ENCODE measurements at regions not wholly inside any gene's neighbourhood (a gene's known extent, or its start where the extent isn't known, plus 50 kb on each side); places are given as distances from the start of the nearest gene placed in this dataset.
A peak's percentile ranks its signal among the peaks of the same experiment; 100 is the strongest.

GRCh38 chr3:24573576-24573975, 78.9 kb upstream of the THRB start (continued):
- TF ChIP-seq ZNF462 (CRISPR knock-in tag; IDR thresholded peaks at IDR 0.05) (no peak), ZNF331 (CRISPR knock-in tag; IDR thresholded peaks at IDR 0.05; ENCODE audit: low read depth) (no peak)

GRCh38 chr3:24578324-24578723, 83.7 kb upstream of the THRB start:
- no peak overlapping the region for H3K27ac Mint-ChIP-seq
- no peak overlapping the region for H3K4me2 ChIP-seq
- ATAC-seq = no peak

GRCh38 chr3:24578951-24579421, 84.3 kb upstream of the THRB start:
- H2AFZ ChIP-seq = peak overlapping the region; percentile 99

More at GRCh38 chr3:24578324-24578723, 83.7 kb upstream of the THRB start:
- Mint-ChIP-seq H3K27me3 (ENCODE audit: insufficient read depth, low read depth, poor library complexity) (no peaks in the 10 kb centered on the region), H3K36me3 (ENCODE audit: low read depth) (no peaks in the 10 kb centered on the region), H3K4me1 (peaks cover 14% of the 10 kb centered on the region), H3K4me3 (no peak overlapping the region), H3K9me3 (0 out of 3 replicates have a peak, but pooled peaks cover 3% of the 10 kb centered on the region)
- H3K4me1 ChIP-seq (ENCODE audit: insufficient read depth) = peaks cover 6% of the 10 kb centered on the region; the same call in 1 of the 2 replicates
- TF ChIP-seq NANOG (IDR thresholded peaks at IDR 0.05; ENCODE audit: borderline replicate concordance) = no peak
- TF ChIP-seq ZNF114 (CRISPR knock-in tag; IDR thresholded peaks at IDR 0.05) = no peak
- H3K9me2 ChIP-seq (ENCODE audit: insufficient read depth) = no peaks in the 10 kb centered on the region
- no peak overlapping the region for H2AFZ ChIP-seq
- no peaks in the 10 kb centered on the region for H3K36me3 ChIP-seq (ENCODE audit: insufficient read depth)
- no peaks in the 10 kb centered on the region for H3F3A ChIP-seq (replicated peaks; ENCODE audit: low read depth)
- H3K79me2 ChIP-seq (replicated peaks; ENCODE audit: insufficient read depth) = no peaks in the 10 kb centered on the region
- no peaks in the 10 kb centered on the region for H4K20me1 ChIP-seq (replicated peaks; ENCODE audit: insufficient read depth)
- H3K4me3 ChIP-seq = no peak overlapping the region
- H3K27me3 ChIP-seq (ENCODE audit: insufficient read depth) = no peaks in the 10 kb centered on the region
- no peak overlapping the region for H3K27ac ChIP-seq (ENCODE audit: low read depth)
- no peak for DNase-seq (ENCODE audit: low spot score)

More at GRCh38 chr3:24578951-24579421, 84.3 kb upstream of the THRB start:
- H3K36me3 Mint-ChIP-seq (ENCODE audit: low read depth) = no peaks in the 10 kb centered on the region
- H3K27me3 Mint-ChIP-seq (ENCODE audit: insufficient read depth, low read depth, poor library complexity) = no peaks in the 10 kb centered on the region
- Histone ChIP-seq H3K9me2 (ENCODE audit: insufficient read depth) (no peaks in the 10 kb centered on the region), H3K27ac (ENCODE audit: low read depth) (no peak overlapping the region), H3K36me3 (ENCODE audit: insufficient read depth) (no peaks in the 10 kb centered on the region), H3K4me1 (ENCODE audit: insufficient read depth) (peaks cover 6% of the 10 kb centered on the region; the same call in 1 of the 2 replicates), H3K4me2 (peak overlapping the region; percentile 35; the same call in 1 of the 2 replicates), H3K27me3 (ENCODE audit: insufficient read depth) (no peaks in the 10 kb centered on the region), H4K20me1 (replicated peaks; ENCODE audit: insufficient read depth) (no peaks in the 10 kb centered on the region), H3F3A (replicated peaks; ENCODE audit: low read depth) (no peaks in the 10 kb centered on the region), H3K4me3 (no peak overlapping the region), H3K79me2 (replicated peaks; ENCODE audit: insufficient read depth) (no peaks in the 10 kb centered on the region)
- H3K27ac Mint-ChIP-seq = peak overlapping the region; percentile 63; the same call in 1 of the 2 replicates
- H3K9me3 Mint-ChIP-seq = no peaks in the 10 kb centered on the region
- H3K4me3 Mint-ChIP-seq = no peak overlapping the region
- H3K4me1 Mint-ChIP-seq = peaks cover 14% of the 10 kb centered on the region
- peak; percentile 83 for ATAC-seq
- DNase-seq (ENCODE audit: low spot score) = peak; percentile 30
- TF ChIP-seq ZNF462 (CRISPR knock-in tag; IDR thresholded peaks at IDR 0.05) (0 out of 2 replicates have a peak, but pooled peaks have one; percentile 37), ZNF114 (CRISPR knock-in tag; IDR thresholded peaks at IDR 0.05) (no peak)
